ENCODE measurements at regions not wholly inside any gene's neighbourhood (a gene's known extent, or its start where the extent isn't known, plus 50 kb on each side); places are given as distances from the start of the nearest gene placed in this dataset.
A peak's percentile ranks its signal among the peaks of the same experiment; 100 is the strongest.

- DNase-seq: peak; percentile 64
These were observed 55.2 kb downstream of the FOS start for GRCh38 chr14:75333606-75334548.

GRCh38 chr14:75334549-75335051 lies 56.0 kb downstream of the FOS start:
- DNase-seq: peak; percentile 7

- no peak for DNase-seq
These were observed 56.9 kb downstream of the FOS start for GRCh38 chr14:75335571-75335970.

DNA sequence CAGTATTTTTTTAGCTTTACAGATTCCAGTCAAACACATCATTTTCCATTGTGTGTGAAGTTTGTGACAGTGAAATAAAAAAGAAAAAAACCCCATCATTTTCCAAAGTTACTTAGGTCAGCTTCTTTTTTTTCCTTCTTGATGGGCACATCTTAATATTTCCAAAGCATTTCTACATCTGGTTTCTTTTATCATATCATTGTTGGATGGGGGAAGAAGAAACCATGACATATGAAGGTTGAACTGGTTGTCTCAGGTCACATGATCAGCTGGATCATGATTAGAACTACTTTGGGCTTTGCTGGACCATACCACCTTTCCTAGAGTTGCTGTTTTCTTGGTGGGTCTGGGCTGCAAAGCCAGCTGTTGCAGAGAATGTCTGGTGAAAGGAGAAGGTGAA lies 59.8 kb downstream of the FOS start:
- no peak for DNase-seq

DNA sequence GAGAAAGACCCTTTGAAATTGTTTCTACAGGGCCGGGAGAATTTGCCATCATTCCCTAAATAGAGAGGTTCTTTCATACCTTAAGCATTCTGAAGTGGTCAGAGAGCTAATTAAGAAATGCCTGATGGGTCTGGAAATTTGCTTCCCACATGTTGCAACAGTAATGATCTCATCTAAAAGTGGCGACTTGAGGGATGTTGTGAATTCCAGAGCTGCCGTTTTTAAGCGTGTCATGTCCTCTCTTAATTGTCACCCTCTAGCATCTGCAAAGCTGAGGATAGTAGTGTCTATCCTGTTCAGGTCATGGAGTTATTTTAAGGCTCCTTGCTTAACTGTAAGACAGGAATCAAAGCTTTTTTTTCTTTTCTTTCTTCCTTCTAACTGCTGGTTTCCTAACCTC lies 60.4 kb downstream of the FOS start:
- DNase-seq: no peak

DNA sequence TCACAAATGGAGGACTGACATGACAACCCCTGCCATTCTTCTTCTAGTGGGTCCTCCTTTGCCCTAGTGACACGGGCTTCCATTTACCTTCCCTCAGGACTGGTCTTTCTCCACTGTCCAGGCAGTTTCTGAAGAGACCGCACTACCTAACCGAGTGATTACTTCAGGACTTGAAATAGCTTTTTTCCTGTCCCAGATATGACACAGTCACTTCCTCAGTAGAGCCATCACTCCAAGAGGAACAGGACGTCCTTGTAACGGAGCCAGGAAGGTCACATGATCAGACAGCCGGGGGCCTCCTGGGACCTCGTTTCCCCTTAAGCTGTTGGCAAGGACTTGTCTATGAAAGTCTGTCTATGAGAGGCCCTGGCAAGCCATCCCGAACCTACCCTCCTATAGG lies 62.3 kb downstream of the FOS start:
- DNase-seq: no peak

GRCh38 chr14:75341620-75342019 lies 63.0 kb downstream of the FOS start:
- DNase-seq: no peak

DNA sequence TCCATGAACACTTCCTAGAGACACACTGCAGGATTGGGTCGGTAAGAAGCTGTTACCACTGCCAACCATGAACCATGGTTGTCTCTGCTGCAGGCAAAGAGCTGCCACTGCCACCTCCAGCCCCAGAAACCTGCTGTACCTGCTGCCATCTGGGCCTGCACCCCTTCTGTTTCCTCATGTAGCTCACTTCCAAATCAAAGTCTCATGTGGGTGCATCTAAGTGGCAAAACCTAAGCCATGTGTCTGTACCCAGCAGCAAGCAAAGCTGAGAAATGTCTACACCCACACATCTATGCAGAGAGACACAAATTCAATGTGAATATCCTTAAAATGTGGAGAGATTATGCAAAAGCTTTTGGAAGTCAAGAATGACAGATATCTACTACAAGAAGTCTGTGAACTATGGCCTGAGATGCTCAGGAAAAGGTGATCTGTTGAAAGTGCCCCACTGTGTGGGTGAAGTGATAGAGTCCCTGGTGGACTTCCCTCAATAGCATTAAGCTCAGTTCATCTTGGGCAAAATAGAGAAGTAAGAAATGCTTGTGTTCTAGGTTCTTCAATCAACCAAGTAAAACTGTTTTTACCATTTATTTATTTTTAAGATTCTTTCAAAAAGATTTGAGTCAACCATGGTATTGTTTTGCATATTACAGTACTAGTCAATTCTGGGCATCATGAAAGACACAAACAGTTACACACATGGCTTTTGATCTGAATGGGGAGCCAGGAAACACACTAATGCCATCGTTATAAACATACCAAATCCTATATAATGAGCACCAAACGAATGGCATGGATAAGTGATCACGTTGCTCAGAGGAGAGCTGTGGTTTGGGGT lies 64.4 kb downstream of the FOS start:
- no peak for DNase-seq

GRCh38 chr14:75343911-75344310 lies 65.3 kb downstream of the FOS start:
- no peak for DNase-seq

DNA sequence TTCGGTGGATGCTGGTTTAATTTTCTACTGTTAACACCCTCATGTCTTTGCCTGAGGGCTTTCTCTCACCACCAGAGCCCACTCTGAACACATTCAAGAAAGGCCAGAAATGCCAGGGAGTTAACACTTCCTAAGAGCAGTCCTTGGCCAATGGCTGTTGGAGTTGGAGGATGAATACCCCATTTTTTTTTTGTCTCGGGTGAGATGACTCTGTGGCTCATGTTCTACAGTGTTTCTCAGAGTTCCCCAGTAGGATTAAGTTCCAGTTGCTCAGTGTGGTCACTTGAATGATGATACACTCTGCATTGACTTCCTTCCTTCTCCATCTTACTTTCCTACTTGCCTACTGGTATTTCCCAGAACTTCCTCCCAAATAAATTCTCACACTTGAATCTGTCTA lies 65.8 kb downstream of the FOS start:
- no peak for DNase-seq

- DNase-seq: no peak
These were observed 72.0 kb downstream of the FOS start for GRCh38 chr14:75350505-75351060.

GRCh38 chr14:75359098-75359497 lies 68.7 kb upstream of the JDP2 start:
- no peak for DNase-seq

DNA sequence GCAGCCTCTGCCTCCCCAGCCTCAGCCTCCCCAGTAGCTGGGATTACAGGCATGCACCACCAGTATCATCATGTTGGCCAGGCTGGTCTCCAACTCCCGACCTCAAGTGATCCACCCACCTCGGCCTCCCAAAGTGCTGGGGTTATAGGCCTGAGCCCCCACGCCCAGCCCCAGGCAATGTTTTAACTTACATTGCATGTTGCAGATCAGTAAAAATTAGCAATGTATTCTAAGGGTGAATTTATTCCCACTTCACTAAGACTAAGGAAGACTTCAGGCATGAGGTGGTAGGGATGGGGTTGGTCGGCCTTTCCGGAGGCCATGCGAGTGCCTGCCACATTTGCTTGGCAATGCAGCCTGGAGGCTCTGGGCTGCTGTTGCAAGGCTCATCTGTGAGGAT lies 66.8 kb upstream of the JDP2 start:
- no peak for DNase-seq

- DNase-seq: no peak
These were observed 65.9 kb upstream of the JDP2 start for GRCh38 chr14:75361751-75362433.

GRCh38 chr14:75363130-75363529 lies 64.7 kb upstream of the JDP2 start:
- no peak for DNase-seq

DNA sequence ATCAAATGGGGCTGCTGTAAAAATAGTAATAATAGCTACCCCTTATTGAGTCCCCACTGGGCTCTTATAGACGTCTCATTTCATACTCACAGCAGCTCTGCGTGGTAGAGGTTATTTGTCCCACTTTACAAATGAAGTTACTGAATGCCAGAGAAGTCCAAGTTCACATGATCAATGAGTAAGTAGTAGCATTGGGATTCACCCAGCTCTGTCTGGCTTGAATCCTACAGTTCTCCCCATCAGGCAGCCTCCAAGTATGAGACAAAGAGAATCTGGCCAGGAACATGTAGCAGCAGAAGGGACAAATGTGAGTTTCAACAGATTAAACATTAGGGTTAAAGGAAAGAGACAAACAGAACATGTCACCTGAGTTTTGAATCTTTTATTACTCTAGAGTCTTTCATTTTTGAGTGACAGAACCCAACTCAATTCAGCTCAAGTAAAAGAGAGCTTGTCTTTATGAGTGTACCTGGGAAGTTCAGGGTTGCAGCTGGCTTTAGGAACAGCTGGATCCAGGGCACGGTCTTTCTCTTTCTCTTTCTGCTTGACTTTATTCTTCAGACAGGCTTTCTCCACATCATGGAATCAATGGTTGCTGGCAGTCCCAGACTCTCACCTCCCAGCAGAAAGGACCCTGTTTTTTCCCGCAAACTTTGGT lies 64.1 kb upstream of the JDP2 start:
- no peak for DNase-seq

GRCh38 chr14:75365116-75365515 lies 62.7 kb upstream of the JDP2 start:
- no peak for DNase-seq

DNA sequence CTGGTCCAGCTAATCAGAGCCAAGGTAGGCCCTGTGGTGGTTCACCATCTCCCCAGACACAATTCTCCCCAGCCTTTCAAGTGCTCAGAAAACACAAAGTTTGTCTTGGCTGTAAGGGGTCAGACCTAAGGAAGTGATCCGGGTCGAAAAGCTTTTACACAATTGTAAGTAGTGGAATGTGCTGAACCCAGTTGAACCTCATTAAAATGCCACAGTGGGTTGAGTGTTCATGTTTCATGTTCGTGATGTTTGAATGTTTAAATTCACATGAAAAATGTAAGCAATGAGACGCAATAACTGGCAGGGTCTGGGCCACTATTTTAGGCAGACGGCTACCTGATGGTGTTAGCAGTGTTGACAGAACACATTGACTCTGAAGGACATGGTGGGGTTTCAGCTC lies 60.9 kb upstream of the JDP2 start:
- DNase-seq: no peak

GRCh38 chr14:75368333-75368732 lies 59.5 kb upstream of the JDP2 start:
- no peak for DNase-seq

DNA sequence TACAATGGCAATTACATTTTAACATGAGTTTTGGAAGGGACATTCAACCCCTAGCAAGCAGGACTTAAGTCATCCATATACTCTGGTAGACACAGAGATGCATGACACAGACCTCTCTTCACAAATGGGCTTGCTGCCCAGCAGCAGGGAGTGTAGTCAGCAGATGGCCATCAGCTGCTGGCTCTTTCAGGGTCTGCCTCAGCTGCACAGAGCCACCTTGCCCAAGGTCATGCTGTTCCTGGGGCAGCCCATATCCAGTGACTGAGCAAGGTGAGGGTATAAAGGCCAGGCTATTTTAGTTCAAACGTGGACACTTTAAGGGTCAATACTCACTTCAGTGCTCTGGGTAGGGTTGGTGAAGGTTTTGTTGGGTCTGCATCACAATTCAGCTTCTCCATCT lies 58.3 kb upstream of the JDP2 start:
- no peak for DNase-seq

DNA sequence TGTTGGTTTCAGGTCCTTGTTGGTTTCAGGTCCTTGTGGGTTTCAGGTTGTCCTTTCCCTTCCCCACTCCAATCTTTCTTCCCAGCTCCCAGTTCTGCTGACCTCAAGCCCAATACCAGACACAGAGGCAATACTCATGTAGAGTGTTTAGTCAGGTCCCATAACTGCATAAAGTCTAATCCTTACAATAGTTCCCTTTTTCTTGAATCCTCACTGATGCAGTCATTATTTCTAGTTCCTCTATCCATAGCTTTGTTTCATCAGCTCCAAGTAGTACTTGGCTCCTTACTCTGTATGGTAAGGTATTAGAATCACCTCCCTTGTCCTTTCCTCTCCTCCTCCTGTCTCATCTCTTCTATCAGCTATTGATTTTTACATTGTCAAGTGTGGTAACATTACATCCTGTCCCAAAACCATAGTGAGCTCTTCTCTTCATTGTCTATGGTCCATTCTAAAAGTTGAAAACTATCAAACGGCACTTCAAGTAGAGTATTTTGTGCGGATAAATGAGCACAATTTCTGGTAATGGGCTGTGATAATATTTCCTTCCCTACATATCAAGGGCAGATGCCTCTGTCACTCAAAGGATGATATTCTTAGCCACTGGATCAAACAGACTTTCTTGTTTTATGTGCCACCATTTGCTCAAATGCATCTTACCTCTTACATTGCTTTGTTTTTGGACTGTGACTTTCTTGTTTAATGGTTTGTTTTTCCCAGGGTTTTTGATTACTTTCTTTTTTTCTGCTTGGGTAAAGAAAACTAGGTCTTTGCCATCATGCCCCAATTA lies 57.2 kb upstream of the JDP2 start:
- DNase-seq: no peak

- no peak for DNase-seq
These were observed 56.5 kb upstream of the JDP2 start for GRCh38 chr14:75371297-75371696.

Measured in CD4-positive, alpha-beta T cell treated with Interleukin-10 for 1 hour (primary cell).